Kidney glomerular epithelial cell (primary cell): ENCODE measurements at regions not wholly inside any gene's neighbourhood (a gene's known extent, or its start where the extent isn't known, plus 50 kb on each side); places are given as distances from the start of the nearest gene placed in this dataset.

Experiments
- DNase-seq: peaks from one replicate; lab custom pipeline; 2025; lab: John Stamatoyannopoulos, UW

DNA sequence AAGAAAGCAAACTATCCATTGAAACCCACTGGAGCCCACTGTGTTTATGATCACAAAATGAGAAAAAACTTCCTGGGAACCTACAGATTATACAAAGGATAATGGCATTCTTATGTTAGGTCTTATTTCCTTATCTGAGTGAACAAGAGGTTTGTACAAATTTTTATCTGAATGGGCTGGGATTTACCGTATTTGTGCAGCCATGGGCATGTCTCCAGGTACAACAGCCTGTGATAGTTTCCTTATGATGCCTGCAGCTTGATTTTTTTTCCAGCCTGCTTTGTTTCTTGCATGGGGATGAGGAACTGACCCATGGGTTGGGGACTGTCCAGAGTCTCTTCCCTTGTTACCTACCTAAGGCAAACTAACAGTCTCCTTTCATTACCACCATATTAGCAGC, 244.0 kb upstream of the RBMY1B start:
- no peak for DNase-seq

DNA sequence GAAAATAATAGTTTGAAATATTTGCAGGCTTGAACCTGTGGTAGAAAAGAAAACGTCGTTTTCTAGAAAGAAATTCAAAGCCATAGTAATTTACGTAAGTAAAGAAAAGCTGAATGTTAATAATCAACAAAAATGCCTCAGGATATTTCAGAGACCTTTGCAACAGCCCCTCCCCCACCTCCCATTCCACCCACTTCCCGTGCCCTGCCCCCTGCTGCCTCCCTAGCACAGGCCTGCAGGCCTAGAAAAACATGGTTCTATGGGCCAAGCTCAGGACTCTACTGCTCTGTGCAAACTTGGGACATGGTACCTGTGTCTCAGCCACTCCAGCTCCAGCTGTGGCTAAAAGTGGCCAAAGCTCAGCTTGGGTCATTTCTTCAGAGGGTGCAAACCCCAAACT, 223.4 kb upstream of the RBMY1B start:
- DNase-seq, result no peak

DNA sequence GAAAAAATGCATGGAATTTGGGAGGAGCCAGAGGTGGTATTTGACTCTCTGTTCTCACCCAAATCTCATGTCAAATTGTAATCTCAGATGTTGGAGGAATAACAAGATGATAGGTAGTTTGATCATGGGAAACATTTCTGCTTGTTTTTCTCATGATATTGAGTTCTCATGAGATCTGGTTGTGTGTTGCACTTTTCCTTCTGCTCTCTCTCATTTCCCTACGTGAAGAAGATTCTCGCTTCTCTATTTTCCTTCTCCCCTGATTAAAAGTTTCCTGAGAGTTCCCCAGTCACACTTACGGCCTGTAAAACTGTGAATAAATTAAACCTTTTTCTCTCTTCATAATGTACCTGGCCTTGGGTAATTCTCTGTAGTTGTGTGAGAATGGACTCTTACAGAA, 222.2 kb upstream of the RBMY1B start:
- DNase-seq, result no peak

DNA sequence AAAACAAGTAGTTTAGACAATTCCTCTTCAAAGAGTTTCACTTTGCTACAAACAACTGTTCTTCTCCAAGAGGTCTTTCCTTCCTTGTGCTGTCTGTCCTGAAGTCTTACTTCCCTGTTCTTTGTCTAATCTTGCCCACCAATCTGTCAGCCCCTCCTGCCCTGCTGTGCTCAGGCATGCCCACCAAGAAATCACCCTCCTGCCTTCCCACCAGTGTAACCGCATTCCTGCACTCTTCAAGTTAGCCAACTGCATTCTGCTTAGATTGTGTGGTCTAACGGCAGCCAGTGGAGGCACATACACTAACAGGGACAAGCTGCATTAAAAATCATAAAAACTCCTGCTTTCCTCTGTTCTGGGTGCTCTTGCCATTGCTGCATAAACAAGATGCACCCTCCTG, 215.9 kb upstream of the RBMY1B start:
- DNase-seq, result no peak

DNA sequence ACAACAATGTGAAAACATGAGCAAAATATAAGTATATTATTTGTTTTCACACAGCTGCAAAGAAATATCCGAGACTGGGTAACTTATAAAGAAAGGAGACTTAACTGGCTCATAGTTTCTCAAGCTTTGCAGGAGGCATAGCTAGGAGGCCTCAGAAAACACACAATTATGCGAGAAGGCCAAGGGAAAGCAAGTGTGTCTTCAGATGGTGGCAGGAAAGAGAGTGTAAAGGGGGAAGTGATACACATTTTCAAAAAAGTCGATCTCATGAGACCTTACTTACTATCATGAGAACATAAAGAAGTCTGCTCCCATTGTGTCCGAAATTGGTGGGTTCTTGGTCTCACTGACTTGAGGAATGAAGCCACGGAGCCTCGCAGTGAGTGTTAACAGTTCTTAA, 208.9 kb upstream of the RBMY1B start:
- no peak for DNase-seq

DNA sequence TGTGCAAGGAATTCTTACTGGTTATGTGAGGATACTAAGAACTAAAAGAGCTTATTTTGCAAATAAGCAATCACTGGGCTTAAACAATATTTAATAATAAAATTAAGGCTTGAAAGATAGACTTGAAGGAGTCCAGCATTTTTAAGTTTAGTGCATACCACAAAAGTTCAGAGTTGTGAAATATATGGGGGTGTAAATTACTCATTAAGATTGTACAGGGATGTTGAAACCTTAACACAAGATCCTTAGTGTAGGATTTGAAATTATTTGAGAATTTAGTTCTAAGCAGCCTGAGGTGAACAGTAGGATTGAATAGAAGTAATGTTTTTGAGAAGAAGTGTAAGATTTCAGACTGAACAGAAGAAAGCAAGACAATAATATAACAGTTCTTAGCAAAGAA, 195.8 kb upstream of the RBMY1B start:
- DNase-seq, result no peak
